Natural killer cell (primary cell): ENCODE measurements at regions not wholly inside any gene's neighbourhood (a gene's known extent, or its start where the extent isn't known, plus 50 kb on each side); places are given as distances from the start of the nearest gene placed in this dataset.

Source experiments
- ATAC-seq, 3 donors: fragments of 150-1000 bp in 2 of 3; fragments of 200-7000 bp in 1 of 3; cut with Tn5 transposase; 1 replicate in 1 of 3; 2 replicates in 2 of 3; pipeline ENCODE4 v1.10.0; 2021; ENCODE audit warnings: mild to moderate bottlenecking in 2 of 3, moderate library complexity in 2 of 3
- DNase-seq, 2 donors: peaks; one replicate each; pipeline versions ENCODE4 v3.0.0 to v3.0.0-alpha.2; 2013 to 2021; ENCODE audit warnings: mixed read lengths in 1 of 2
- H3K27ac ChIP-seq: one replicate; pipeline ENCODE4 v1.5.1; 2013; ENCODE audit warnings: mild to moderate bottlenecking, low read length
- H3K27me3 ChIP-seq: one replicate; pipeline ENCODE4 v1.6.1; 2013; ENCODE audit warnings: low read length; ENCODE audit not compliant: control insufficient read depth, insufficient read depth
- H3K36me3 ChIP-seq: one replicate; pipeline ENCODE4 v1.6.1; 2013; ENCODE audit warnings: low read length; ENCODE audit not compliant: control insufficient read depth, insufficient read depth
- H3K4me1 ChIP-seq: one replicate; pipeline ENCODE4 v1.6.1; 2013; ENCODE audit warnings: low read length; ENCODE audit not compliant: control insufficient read depth, insufficient read depth
- H3K4me3 ChIP-seq: one replicate; pipeline ENCODE4 v1.5.1; 2013; ENCODE audit warnings: low read length
- H3K9me3 ChIP-seq: one replicate; pipeline ENCODE4 v1.6.1; 2013; ENCODE audit warnings: low read length; ENCODE audit not compliant: control insufficient read depth, insufficient read depth
- H3K27ac Mint-ChIP-seq, 2 donors: one replicate each; pipeline ENCODE4 v1.8.0; 2022; ENCODE audit warnings: mild to moderate bottlenecking in 2 of 2, mixed read lengths in 2 of 2, moderate library complexity in 1 of 2
- H3K27me3 Mint-ChIP-seq, 2 donors: one replicate each; pipeline ENCODE4 v1.8.0; 2022; ENCODE audit warnings: low read depth in 2 of 2, mixed read lengths in 2 of 2
- H3K36me3 Mint-ChIP-seq: one replicate; pipeline ENCODE4 v1.8.0; 2022; ENCODE audit warnings: mixed read lengths
- H3K4me1 Mint-ChIP-seq, 2 donors: one replicate each; pipeline ENCODE4 v1.8.0; 2022; ENCODE audit warnings: mixed read lengths in 2 of 2
- H3K4me3 Mint-ChIP-seq: one replicate; pipeline ENCODE4 v1.8.0; 2022; ENCODE audit warnings: mild to moderate bottlenecking, moderate library complexity, mixed read lengths
- H3K9me3 Mint-ChIP-seq, 2 donors: one replicate each; pipeline ENCODE4 v1.8.0; 2022; ENCODE audit warnings: mixed read lengths in 2 of 2
- CTCF ChIP-seq: fragments of 200-600 bp; IDR thresholded peaks from one replicate; pipeline ENCODE4 v1.8.0; 2022; ENCODE audit warnings: antibody characterized with exemption
- WGBS: methylation state at CpG from one replicate; pipeline ENCODE4 v1.1.7; 2013; ENCODE audit warnings: missing lambda C conversion rate; ENCODE audit not compliant: insufficient coverage; 5-methylcytosine and 5-hydroxymethylcytosine counted together
- intact Hi-C: fragments of 100-400 bp; cut with micrococcal nuclease; formaldehyde crosslinking; loops from one replicate; pipeline ENCODE4 v1.14.2; 2022

GRCh38 chr6:27081188-27081587 lies 166.3 kb upstream of the PRSS16 start:
- H3K27ac Mint-ChIP-seq = no peak overlapping the region
- Histone ChIP-seq H3K36me3 (no peaks in the 10 kb centered on the region), H3K9me3 (no peaks in the 10 kb centered on the region), H3K27ac (no peak overlapping the region), H3K4me3 (no peak overlapping the region), H3K4me1 (peaks cover 3% of the 10 kb centered on the region), H3K27me3 (peaks cover under 1% of the 10 kb centered on the region)
- intact Hi-C loops = no loop called here
- H3K9me3 Mint-ChIP-seq = no peaks in the 10 kb centered on the region
- ATAC-seq (no peak), DNase-seq (no peak)
- TF ChIP-seq CTCF = no peak
- peaks cover 50 to 65% of the 10 kb centered on the region in 2 donors for H3K27me3 Mint-ChIP-seq
- no peak overlapping the region for H3K4me3 Mint-ChIP-seq
- peaks cover 6 to 7% of the 10 kb centered on the region in 2 donors for H3K4me1 Mint-ChIP-seq
- H3K36me3 Mint-ChIP-seq = no peaks in the 10 kb centered on the region

DNA sequence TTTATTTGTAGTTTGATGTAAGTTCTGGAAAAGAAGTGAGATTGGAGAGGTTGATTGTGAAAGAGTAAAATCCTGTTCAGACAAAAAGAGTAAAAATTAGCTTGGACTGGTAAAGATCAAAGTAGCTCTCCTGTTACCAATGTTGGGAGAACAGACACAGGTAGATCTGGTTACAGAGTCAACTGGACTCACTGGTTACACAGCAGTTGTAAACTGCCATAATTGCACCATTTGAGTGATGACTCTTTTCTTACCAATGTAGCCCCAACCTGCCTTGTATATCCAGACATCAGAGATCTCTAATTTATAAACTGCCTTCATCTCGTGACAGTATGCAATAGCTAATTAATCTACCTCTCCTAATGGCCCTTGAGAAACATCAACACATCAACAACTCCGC lies 165.6 kb upstream of the PRSS16 start:
- Histone ChIP-seq H3K4me3 (no peak overlapping the region), H3K4me1 (peaks cover 3% of the 10 kb centered on the region), H3K9me3 (no peaks in the 10 kb centered on the region), H3K27me3 (peaks cover 3% of the 10 kb centered on the region), H3K27ac (no peak overlapping the region), H3K36me3 (no peaks in the 10 kb centered on the region)
- H3K27ac Mint-ChIP-seq = no peak overlapping the region
- peaks cover 45 to 59% of the 10 kb centered on the region in 2 donors for H3K27me3 Mint-ChIP-seq
- DNase-seq (no peak), ATAC-seq (no peak)
- H3K4me3 Mint-ChIP-seq = no peak overlapping the region
- TF ChIP-seq CTCF = no peak
- intact Hi-C loops = no loop called here
- H3K9me3 Mint-ChIP-seq = no peaks in the 10 kb centered on the region
- H3K4me1 Mint-ChIP-seq = peaks cover 6 to 7% of the 10 kb centered on the region in 2 donors
- no peaks in the 10 kb centered on the region for H3K36me3 Mint-ChIP-seq
- 63% methylated on average over 2 of the region's 2 CpGs for WGBS

DNA sequence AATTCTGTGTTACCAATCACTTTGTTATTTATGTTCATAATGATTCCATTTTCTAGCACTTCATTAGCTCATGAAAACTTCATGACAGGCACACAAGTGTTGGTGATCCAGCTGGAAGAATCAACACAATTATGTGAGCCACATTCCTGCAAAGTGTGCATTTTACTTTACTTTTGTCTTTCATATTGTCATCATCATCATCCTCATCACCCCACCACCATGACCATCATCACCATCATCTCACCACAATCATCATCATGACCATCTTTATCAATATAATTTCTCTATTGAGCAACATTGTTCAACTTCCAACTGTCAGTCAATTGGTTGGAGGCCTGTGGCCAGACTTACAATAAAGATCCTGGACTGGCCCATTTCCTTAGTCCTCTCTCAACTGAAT lies 159.4 kb upstream of the PRSS16 start:
- Histone ChIP-seq H3K36me3 (no peaks in the 10 kb centered on the region), H3K27ac (no peak overlapping the region), H3K4me3 (no peak overlapping the region), H3K9me3 (no peaks in the 10 kb centered on the region), H3K4me1 (no peaks in the 10 kb centered on the region), H3K27me3 (peaks cover 26% of the 10 kb centered on the region)
- no peaks in the 10 kb centered on the region for H3K9me3 Mint-ChIP-seq
- TF ChIP-seq CTCF = no peak
- H3K4me3 Mint-ChIP-seq = no peak overlapping the region
- no peak overlapping the region for H3K27ac Mint-ChIP-seq
- DNase-seq (no peak), ATAC-seq (no peak)
- peaks cover 53 to 58% of the 10 kb centered on the region in 2 donors for H3K27me3 Mint-ChIP-seq
- peaks cover 0 to 5% of the 10 kb centered on the region in 2 donors for H3K4me1 Mint-ChIP-seq
- intact Hi-C loops = no loop called here
- no peaks in the 10 kb centered on the region for H3K36me3 Mint-ChIP-seq

DNA sequence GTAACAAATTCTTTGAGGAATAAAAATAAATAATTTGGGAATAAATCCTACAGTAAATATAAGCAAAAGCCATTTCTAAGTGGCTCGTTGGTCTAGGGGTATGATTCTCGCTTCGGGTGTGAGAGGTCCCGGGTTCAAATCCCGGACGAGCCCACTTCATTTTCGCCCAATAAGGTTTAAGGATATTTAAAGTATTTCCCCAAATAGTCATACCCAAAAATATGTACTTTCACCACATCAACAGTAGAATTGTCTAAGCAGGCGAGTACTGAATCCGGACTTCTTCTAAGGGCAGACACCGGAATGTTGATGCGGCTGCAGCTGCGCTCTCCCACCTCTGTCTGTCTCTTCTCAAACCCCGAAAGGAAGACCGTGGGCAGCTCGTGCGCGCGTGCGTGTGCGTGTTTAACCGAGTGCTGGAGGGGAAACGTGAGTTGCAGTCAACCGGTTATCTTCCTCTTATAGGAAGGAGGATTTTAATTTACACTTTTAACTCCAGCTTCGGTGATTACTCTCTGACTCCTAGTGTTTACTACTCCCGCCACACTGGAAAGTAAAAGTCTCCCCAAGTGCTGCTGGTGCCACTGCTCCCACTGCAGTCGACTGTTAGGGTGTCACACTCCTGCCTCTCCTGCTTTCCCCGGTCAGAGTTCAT lies 155.7 kb upstream of the PRSS16 start:
- Histone ChIP-seq H3K27ac (no peak overlapping the region), H3K4me1 (peaks cover 3% of the 10 kb centered on the region), H3K36me3 (no peaks in the 10 kb centered on the region), H3K27me3 (peaks cover 39% of the 10 kb centered on the region), H3K9me3 (no peaks in the 10 kb centered on the region), H3K4me3 (no peak overlapping the region)
- ATAC-seq (no peak), DNase-seq (peak in 1 of 2 donors; percentile 35)
- Mint-ChIP-seq H3K27ac (no peak overlapping the region), H3K27me3 (peaks cover 68 to 77% of the 10 kb centered on the region in 2 donors), H3K4me1 (peaks cover 3 to 12% of the 10 kb centered on the region in 2 donors), H3K4me3 (no peak overlapping the region), H3K9me3 (no peaks in the 10 kb centered on the region), H3K36me3 (no peaks in the 10 kb centered on the region)
- TF ChIP-seq CTCF = no peak
- WGBS = 2% methylated on average over 18 of the region's 27 CpGs
- intact Hi-C loops = no loop called here
